ENCODE measurements at regions not wholly inside any gene's neighbourhood (a gene's known extent, or its start where the extent isn't known, plus 50 kb on each side); places are given as distances from the start of the nearest gene placed in this dataset.

DNA sequence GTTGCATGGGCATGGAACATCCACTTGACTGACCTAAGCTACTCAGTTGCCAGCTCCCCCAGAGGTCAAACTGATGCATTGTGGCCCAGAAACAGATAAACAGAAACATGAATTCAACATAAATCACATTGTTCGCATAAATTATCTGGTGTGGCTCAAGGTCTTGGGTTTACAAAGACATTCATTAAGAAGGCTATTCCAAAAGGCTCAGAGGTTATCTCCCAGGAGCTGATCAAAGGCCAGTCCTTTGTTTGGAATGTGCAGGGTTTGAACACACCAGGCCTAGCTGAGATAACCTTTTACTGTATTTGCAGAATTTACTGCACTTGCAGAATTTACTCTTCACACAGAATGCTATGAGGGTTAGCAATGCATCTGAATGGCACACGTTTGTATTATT is 96.4 kb upstream of the DCD start:
- no peak for TF ChIP-seq BHLHE40 (IDR thresholded peaks at IDR 0.05; ENCODE audit: borderline replicate concordance)
- no peak for TF ChIP-seq SUZ12 (IDR thresholded peaks at IDR 0.05)
- TF ChIP-seq TARDBP (IDR thresholded peaks at IDR 0.05), result no peak
- no peak for TF ChIP-seq FOXM1 (IDR thresholded peaks at IDR 0.05; ENCODE audit: borderline replicate concordance)
